ENCODE measurements at regions not wholly inside any gene's neighbourhood (a gene's known extent, or its start where the extent isn't known, plus 50 kb on each side); places are given as distances from the start of the nearest gene placed in this dataset.

DNA sequence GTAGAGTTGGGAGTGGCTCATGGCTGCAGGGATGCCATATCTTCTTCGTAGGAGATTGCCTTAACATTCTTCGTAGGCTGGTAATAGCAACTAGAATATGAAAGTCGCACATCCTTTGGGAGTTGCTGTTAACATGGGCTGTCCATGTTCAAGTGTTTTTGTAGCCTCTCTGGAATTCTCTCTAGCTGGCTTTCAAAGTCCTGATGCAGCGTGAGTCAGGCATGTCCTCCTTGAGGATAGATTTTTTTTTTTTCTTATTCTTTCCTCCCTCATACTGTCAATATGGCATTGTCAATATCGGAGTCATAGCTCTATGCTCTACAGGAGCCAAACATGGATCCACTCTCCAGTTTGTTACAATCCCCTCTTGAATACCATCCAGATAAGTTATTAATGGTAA lies 494.8 kb upstream of the WWC1 start:
- TF ChIP-seq, protein P1, sequence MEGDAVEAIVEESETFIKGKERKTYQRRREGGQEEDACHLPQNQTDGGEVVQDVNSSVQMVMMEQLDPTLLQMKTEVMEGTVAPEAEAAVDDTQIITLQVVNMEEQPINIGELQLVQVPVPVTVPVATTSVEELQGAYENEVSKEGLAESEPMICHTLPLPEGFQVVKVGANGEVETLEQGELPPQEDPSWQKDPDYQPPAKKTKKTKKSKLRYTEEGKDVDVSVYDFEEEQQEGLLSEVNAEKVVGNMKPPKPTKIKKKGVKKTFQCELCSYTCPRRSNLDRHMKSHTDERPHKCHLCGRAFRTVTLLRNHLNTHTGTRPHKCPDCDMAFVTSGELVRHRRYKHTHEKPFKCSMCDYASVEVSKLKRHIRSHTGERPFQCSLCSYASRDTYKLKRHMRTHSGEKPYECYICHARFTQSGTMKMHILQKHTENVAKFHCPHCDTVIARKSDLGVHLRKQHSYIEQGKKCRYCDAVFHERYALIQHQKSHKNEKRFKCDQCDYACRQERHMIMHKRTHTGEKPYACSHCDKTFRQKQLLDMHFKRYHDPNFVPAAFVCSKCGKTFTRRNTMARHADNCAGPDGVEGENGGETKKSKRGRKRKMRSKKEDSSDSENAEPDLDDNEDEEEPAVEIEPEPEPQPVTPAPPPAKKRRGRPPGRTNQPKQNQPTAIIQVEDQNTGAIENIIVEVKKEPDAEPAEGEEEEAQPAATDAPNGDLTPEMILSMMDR (IDR thresholded peaks at IDR 0.05) = no peak
- no peak for TF ChIP-seq EZH2 (IDR thresholded peaks at IDR 0.05; ENCODE audit: borderline replicate concordance, insufficient read depth, low read depth, low read length, poor library complexity, severe bottlenecking)
